ENCODE measurements at regions not wholly inside any gene's neighbourhood (a gene's known extent, or its start where the extent isn't known, plus 50 kb on each side); places are given as distances from the start of the nearest gene placed in this dataset.
"Not testable (repeated sequence)": the region's sequence is repeated elsewhere in the genome, so short reads cannot be mapped to it uniquely, and the experiment has no call there.

DNA sequence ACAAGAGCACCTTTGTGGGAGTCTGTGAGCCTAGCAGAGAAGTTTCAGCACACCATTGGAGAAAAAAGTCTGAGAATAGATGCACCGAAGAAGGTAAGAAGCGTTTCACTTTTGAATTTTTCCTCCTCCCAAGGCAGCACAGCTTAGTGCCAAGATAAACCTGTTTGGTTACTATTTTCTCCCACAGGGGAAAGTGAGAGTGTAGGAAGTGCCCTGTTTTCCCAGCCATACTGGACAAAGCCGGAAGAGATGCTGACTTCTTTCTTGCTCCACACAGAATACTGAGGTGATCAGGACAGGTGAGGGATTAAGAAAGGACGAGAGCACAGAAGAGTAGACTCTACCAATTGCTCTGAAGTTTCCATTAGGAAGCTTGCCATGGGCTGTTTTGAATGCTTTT is 1011.0 kb upstream of the MIR17HG start:
- H3K27me3 ChIP-seq: no peaks in the 10 kb centered on the region
- no peaks in the 10 kb centered on the region for H3K4me1 ChIP-seq (ENCODE audit: insufficient read depth)
- no peaks in the 10 kb centered on the region for H3K9me2 ChIP-seq (replicated peaks; ENCODE audit: insufficient read depth)
- H4K20me1 ChIP-seq (ENCODE audit: insufficient read depth, poor library complexity, severe bottlenecking): no peaks in the 10 kb centered on the region
- no peak overlapping the region for H3K4me3 ChIP-seq
- H3K36me3 ChIP-seq (replicated peaks; ENCODE audit: insufficient read depth, low read depth): no peaks in the 10 kb centered on the region
- H3K9me3 ChIP-seq (ENCODE audit: low read depth): no peaks in the 10 kb centered on the region
- DNase-seq (ENCODE audit: low spot score): no peak
- no peak overlapping the region for H3K27ac ChIP-seq
- 76% methylated on average over 4 of the region's 4 CpGs for WGBS (ENCODE audit: low lambda C conversion rate, missing lambda C conversion rate)
- no peaks in the 10 kb centered on the region for H3K79me2 ChIP-seq
- H2AFZ ChIP-seq: no peak overlapping the region
- no peak for TF ChIP-seq EZH2phosphoT487 (IDR thresholded peaks at IDR 0.05; ENCODE audit: low read depth, severe bottlenecking, unreplicated experiment)
- TF ChIP-seq EZH2 (IDR thresholded peaks at IDR 0.05; ENCODE audit: borderline replicate concordance): no peak
- TF ChIP-seq, protein P1, sequence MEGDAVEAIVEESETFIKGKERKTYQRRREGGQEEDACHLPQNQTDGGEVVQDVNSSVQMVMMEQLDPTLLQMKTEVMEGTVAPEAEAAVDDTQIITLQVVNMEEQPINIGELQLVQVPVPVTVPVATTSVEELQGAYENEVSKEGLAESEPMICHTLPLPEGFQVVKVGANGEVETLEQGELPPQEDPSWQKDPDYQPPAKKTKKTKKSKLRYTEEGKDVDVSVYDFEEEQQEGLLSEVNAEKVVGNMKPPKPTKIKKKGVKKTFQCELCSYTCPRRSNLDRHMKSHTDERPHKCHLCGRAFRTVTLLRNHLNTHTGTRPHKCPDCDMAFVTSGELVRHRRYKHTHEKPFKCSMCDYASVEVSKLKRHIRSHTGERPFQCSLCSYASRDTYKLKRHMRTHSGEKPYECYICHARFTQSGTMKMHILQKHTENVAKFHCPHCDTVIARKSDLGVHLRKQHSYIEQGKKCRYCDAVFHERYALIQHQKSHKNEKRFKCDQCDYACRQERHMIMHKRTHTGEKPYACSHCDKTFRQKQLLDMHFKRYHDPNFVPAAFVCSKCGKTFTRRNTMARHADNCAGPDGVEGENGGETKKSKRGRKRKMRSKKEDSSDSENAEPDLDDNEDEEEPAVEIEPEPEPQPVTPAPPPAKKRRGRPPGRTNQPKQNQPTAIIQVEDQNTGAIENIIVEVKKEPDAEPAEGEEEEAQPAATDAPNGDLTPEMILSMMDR (IDR thresholded peaks at IDR 0.05; ENCODE audit: poor library complexity): no peak
- no peak overlapping the region for H3K4me2 ChIP-seq

DNA sequence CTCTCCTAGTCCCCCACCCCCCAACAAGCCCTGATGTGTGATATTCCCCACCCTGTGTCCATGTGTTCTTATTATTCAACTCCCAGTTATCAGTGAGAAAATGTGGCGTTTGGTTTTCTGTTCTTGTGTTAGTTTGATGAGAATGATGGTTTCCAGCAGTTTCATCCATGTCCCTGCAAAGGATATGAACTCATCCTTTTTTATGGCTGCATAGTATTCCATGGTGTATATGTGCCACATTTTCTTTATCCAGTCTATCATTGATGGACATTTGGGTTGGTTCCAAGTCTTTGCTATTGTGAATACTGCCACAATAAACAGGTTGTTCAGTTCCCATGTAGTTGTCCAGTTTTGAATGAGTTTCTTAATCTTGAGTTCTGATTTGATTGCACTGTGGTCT is 1006.1 kb upstream of the MIR17HG start:
- 96% methylated on average over 1 of the region's 1 CpG for WGBS (ENCODE audit: low lambda C conversion rate, missing lambda C conversion rate)
- not testable (repeated sequence) for H4K20me1 ChIP-seq (ENCODE audit: insufficient read depth, poor library complexity, severe bottlenecking); H2AFZ ChIP-seq; H3K27me3 ChIP-seq; H3K9me3 ChIP-seq (ENCODE audit: low read depth); H3K79me2 ChIP-seq; H3K36me3 ChIP-seq (replicated peaks; ENCODE audit: insufficient read depth, low read depth); H3K9me2 ChIP-seq (replicated peaks; ENCODE audit: insufficient read depth); H3K27ac ChIP-seq; H3K4me2 ChIP-seq; DNase-seq (ENCODE audit: low spot score); H3K4me3 ChIP-seq; H3K4me1 ChIP-seq (ENCODE audit: insufficient read depth)

DNA sequence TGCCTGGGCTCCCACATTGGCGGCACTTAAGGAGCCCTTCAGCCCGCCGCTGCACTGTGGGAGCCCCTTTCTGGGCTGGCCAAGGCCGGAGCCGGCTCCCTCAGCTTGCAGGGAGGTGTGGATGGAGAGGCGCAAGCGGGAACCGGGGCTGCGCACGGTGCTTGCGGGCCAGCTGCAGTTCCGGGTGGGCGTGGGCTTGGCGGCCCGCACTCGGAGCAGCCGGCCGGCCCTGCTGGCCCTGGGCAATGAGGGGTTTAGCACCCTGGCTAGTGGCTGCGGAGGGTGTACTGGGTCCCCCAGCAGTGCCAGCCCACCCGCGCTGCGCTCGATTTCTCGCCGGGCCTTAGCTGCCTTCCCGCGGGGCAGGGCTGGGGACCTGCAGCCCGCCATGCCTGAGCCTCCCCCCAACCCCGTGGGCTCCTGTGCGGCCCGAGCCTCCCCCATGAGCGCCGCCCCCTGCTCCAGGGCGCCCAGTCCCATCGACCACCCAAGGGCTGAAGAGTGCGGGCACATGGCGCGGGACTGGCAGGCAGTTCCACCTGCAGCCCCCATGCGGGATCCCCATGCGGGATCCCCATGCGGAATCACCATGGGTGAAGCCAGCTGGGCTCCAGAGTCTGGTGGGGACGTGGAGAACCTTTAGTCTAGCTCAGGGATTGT is 998.9 kb upstream of the MIR17HG start:
- 98% methylated on average over 27 of the region's 42 CpGs for WGBS (ENCODE audit: low lambda C conversion rate, missing lambda C conversion rate)
- not testable (repeated sequence) for DNase-seq (ENCODE audit: low spot score)

DNA sequence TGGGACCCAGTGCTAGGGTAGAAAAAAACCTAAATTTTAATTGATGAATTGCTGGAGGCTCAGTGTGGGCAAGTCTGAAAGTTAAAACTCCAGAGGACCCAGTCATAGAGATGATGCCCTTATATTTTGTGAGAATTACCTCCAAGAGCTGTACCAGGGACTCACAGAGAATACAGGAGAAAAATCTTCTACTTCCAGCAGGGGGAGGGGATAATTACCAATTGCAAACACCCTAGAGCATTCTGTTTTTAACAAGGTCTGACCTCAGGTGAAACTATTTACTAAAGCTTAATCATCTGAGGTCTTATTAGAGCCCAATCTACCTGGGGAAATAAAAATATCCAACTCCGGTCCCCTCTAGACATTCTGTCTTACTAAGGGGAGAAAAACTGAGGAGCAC is 994.7 kb upstream of the MIR17HG start:
- Histone ChIP-seq H3K4me2 (no peak overlapping the region), H3K27ac (no peak overlapping the region), H3K36me3 (replicated peaks; ENCODE audit: insufficient read depth, low read depth) (no peaks in the 10 kb centered on the region), H3K79me2 (no peaks in the 10 kb centered on the region), H4K20me1 (ENCODE audit: insufficient read depth, poor library complexity, severe bottlenecking) (no peaks in the 10 kb centered on the region), H3K4me1 (ENCODE audit: insufficient read depth) (no peaks in the 10 kb centered on the region), H3K4me3 (no peak overlapping the region), H3K9me3 (ENCODE audit: low read depth) (no peaks in the 10 kb centered on the region), H2AFZ (no peak overlapping the region), H3K9me2 (replicated peaks; ENCODE audit: insufficient read depth) (no peaks in the 10 kb centered on the region), H3K27me3 (no peaks in the 10 kb centered on the region)
- TF ChIP-seq EZH2phosphoT487 (IDR thresholded peaks at IDR 0.05; ENCODE audit: low read depth, severe bottlenecking, unreplicated experiment): no peak
- TF ChIP-seq, protein P1 (IDR thresholded peaks at IDR 0.05; ENCODE audit: poor library complexity): no peak
- TF ChIP-seq EZH2 (IDR thresholded peaks at IDR 0.05; ENCODE audit: borderline replicate concordance): no peak
- no peak for DNase-seq (ENCODE audit: low spot score)
- 64% methylated on average over 1 of the region's 1 CpG for WGBS (ENCODE audit: low lambda C conversion rate, missing lambda C conversion rate)

More for the DNA sequence above, 998.9 kb upstream of the MIR17HG start:
- H3K4me1 ChIP-seq (ENCODE audit: insufficient read depth); H3K36me3 ChIP-seq (replicated peaks; ENCODE audit: insufficient read depth, low read depth); H3K9me3 ChIP-seq (ENCODE audit: low read depth); H2AFZ ChIP-seq; H4K20me1 ChIP-seq (ENCODE audit: insufficient read depth, poor library complexity, severe bottlenecking); H3K79me2 ChIP-seq; H3K9me2 ChIP-seq (replicated peaks; ENCODE audit: insufficient read depth); H3K27me3 ChIP-seq; H3K4me3 ChIP-seq; H3K4me2 ChIP-seq; H3K27ac ChIP-seq: not testable (repeated sequence)
